ENCODE measurements at regions not wholly inside any gene's neighbourhood (a gene's known extent, or its start where the extent isn't known, plus 50 kb on each side); places are given as distances from the start of the nearest gene placed in this dataset.

GRCh38 chr2:103435010-103435409 is 673.2 kb downstream of the TMEM182 start:
- dilution Hi-C loops (cut with MboI; ENCODE audit: extremely low pct_ligation_motif_present, low sequenced_read_pairs), result no loop called here
- Histone ChIP-seq H3K27ac (ENCODE audit: control insufficient read depth, insufficient read depth, low read length) (no peak overlapping the region), H3K79me2 (ENCODE audit: control insufficient read depth, insufficient read depth, low read length) (no peaks in the 10 kb centered on the region), H3K9me1 (ENCODE audit: control insufficient read depth, extremely low read depth, insufficient read depth, low read length) (no peaks in the 10 kb centered on the region), H3K4me2 (ENCODE audit: control insufficient read depth, extremely low read depth, insufficient read depth, low read depth, low read length) (no peak overlapping the region), H4K20me1 (ENCODE audit: control insufficient read depth, extremely low read depth, insufficient read depth, low read length) (no peaks in the 10 kb centered on the region), H3K9me3 (ENCODE audit: control insufficient read depth, low read depth, low read length) (peaks cover 5% of the 10 kb centered on the region), H3K9ac (ENCODE audit: control insufficient read depth, extremely low read depth, insufficient read depth, low read length) (no peak overlapping the region), H3K27me3 (ENCODE audit: control insufficient read depth, extremely low read depth, insufficient read depth, low read length) (no peaks in the 10 kb centered on the region), H3K4me1 (ENCODE audit: control insufficient read depth, extremely low read depth, insufficient read depth, low read length) (no peaks in the 10 kb centered on the region), H2AFZ (ENCODE audit: control insufficient read depth, low read length) (no peak overlapping the region), H3K4me3 (ENCODE audit: control insufficient read depth in 2 of 3, extremely low read depth in 1 of 3, insufficient read depth in 2 of 3, low read depth in 1 of 3, low read length in 3 of 3) (no peak overlapping the region), H3K36me3 (ENCODE audit: control insufficient read depth in 2 of 2, extremely low read depth in 1 of 2, insufficient read depth in 2 of 2, low read length in 2 of 2) (no peaks in the 10 kb centered on the region)
- FAIRE-seq (no peak), DNase-seq (ENCODE audit: low read depth, low spot score) (no peak)
- TF ChIP-seq EZH2 (IDR thresholded peaks at IDR 0.05; ENCODE audit: low read length), result no peak
- TF ChIP-seq, protein P1, sequence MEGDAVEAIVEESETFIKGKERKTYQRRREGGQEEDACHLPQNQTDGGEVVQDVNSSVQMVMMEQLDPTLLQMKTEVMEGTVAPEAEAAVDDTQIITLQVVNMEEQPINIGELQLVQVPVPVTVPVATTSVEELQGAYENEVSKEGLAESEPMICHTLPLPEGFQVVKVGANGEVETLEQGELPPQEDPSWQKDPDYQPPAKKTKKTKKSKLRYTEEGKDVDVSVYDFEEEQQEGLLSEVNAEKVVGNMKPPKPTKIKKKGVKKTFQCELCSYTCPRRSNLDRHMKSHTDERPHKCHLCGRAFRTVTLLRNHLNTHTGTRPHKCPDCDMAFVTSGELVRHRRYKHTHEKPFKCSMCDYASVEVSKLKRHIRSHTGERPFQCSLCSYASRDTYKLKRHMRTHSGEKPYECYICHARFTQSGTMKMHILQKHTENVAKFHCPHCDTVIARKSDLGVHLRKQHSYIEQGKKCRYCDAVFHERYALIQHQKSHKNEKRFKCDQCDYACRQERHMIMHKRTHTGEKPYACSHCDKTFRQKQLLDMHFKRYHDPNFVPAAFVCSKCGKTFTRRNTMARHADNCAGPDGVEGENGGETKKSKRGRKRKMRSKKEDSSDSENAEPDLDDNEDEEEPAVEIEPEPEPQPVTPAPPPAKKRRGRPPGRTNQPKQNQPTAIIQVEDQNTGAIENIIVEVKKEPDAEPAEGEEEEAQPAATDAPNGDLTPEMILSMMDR (optimal IDR thresholded peaks at IDR 0.05 in 1 of 3, IDR thresholded peaks at IDR 0.05 in 1 of 3, conservative IDR thresholded peaks at IDR 0.05 in 1 of 3; ENCODE audit: extremely low read depth in 1 of 3, insufficient read depth in 2 of 3, low read length in 3 of 3), result no peak

- DNase-seq (ENCODE audit: low read depth, low spot score) (no peak), FAIRE-seq (no peak)
- Histone ChIP-seq H4K20me1 (ENCODE audit: control insufficient read depth, extremely low read depth, insufficient read depth, low read length) (no peaks in the 10 kb centered on the region), H3K4me3 (ENCODE audit: control insufficient read depth in 2 of 3, extremely low read depth in 1 of 3, insufficient read depth in 2 of 3, low read depth in 1 of 3, low read length in 3 of 3) (no peak overlapping the region), H3K9me1 (ENCODE audit: control insufficient read depth, extremely low read depth, insufficient read depth, low read length) (no peaks in the 10 kb centered on the region), H3K4me1 (ENCODE audit: control insufficient read depth, extremely low read depth, insufficient read depth, low read length) (no peaks in the 10 kb centered on the region), H3K36me3 (ENCODE audit: control insufficient read depth in 2 of 2, extremely low read depth in 1 of 2, insufficient read depth in 2 of 2, low read length in 2 of 2) (no peaks in the 10 kb centered on the region), H3K9me3 (ENCODE audit: control insufficient read depth, low read depth, low read length) (peaks cover 5% of the 10 kb centered on the region), H3K4me2 (ENCODE audit: control insufficient read depth, extremely low read depth, insufficient read depth, low read depth, low read length) (no peak overlapping the region), H3K27ac (ENCODE audit: control insufficient read depth, insufficient read depth, low read length) (no peak overlapping the region), H3K9ac (ENCODE audit: control insufficient read depth, extremely low read depth, insufficient read depth, low read length) (no peak overlapping the region), H3K79me2 (ENCODE audit: control insufficient read depth, insufficient read depth, low read length) (no peaks in the 10 kb centered on the region), H3K27me3 (ENCODE audit: control insufficient read depth, extremely low read depth, insufficient read depth, low read length) (no peaks in the 10 kb centered on the region), H2AFZ (ENCODE audit: control insufficient read depth, low read length) (no peak overlapping the region)
- TF ChIP-seq, protein P1 (optimal IDR thresholded peaks at IDR 0.05 in 1 of 3, IDR thresholded peaks at IDR 0.05 in 1 of 3, conservative IDR thresholded peaks at IDR 0.05 in 1 of 3; ENCODE audit: extremely low read depth in 1 of 3, insufficient read depth in 2 of 3, low read length in 3 of 3), result no peak
- no peak for TF ChIP-seq EZH2 (IDR thresholded peaks at IDR 0.05; ENCODE audit: low read length)
- dilution Hi-C loops (cut with MboI; ENCODE audit: extremely low pct_ligation_motif_present, low sequenced_read_pairs), result no loop called here
Measured at GRCh38 chr2:103437161-103437560, 675.3 kb downstream of the TMEM182 start.
